Upper lobe of left lung (tissue), 6 donors: ENCODE measurements at regions not wholly inside any gene's neighbourhood (a gene's known extent, or its start where the extent isn't known, plus 50 kb on each side); places are given as distances from the start of the nearest gene placed in this dataset.

Experiments
- ATAC-seq, 2 donors: fragments of 200-7000 bp; cut with Tn5 transposase; one replicate each; pipeline ENCODE4 v1.9.1; 2022; ENCODE audit warnings: mild to moderate bottlenecking in 2 of 2, moderate library complexity in 2 of 2; ENCODE audit not compliant: low FRiP score in 2 of 2
- DNase-seq, 2 donors: peaks; one replicate each; pipeline ENCODE4 v3.0.0-alpha.2; 2019 to 2020
- H3K27ac ChIP-seq, 4 donors: fragments of 200-600 bp; sonication (generic); one replicate each; pipeline ENCODE4 v1.5.1; 2016 to 2019
- H3K27me3 ChIP-seq, 4 donors: fragments of 200-600 bp; sonication (generic); one replicate each; pipeline ENCODE4 v1.5.1; 2017 to 2019
- H3K36me3 ChIP-seq, 4 donors: fragments of 200-600 bp; sonication (generic); one replicate each; pipeline ENCODE4 v1.5.1; 2016 to 2019
- H3K4me1 ChIP-seq, 4 donors: fragments of 200-600 bp; sonication (generic); one replicate each; pipeline ENCODE4 v1.5.1; 2018 to 2019
- H3K4me3 ChIP-seq, 4 donors: fragments of 200-600 bp; sonication (generic); one replicate each; pipeline ENCODE4 v1.5.1; 2017 to 2019; ENCODE audit warnings: mild to moderate bottlenecking in 2 of 4, moderate library complexity in 1 of 4
- H3K9me3 ChIP-seq, 4 donors: fragments of 200-600 bp; sonication (generic); one replicate each; pipeline ENCODE4 v1.5.1; 2018 to 2019
- CTCF ChIP-seq, 6 experiments: fragments of 450-650 bp in 4 of 6; fragments of 200-600 bp in 2 of 6; sonication (generic) in 2 of 6; IDR thresholded peaks; one replicate each; pipeline ENCODE4 v1.5.1; 2016 to 2019; ENCODE audit warnings: antibody characterized with exemption in 6 of 6
- EP300 ChIP-seq, 4 donors: sonication (generic); formaldehyde crosslinking; IDR thresholded peaks; one replicate each; pipeline ENCODE4 v1.5.1; 2017; ENCODE audit warnings: antibody characterized with exemption in 4 of 4, control low read depth in 2 of 4
- POLR2A ChIP-seq, 4 donors: fragments of 450-650 bp; IDR thresholded peaks; one replicate each; pipeline ENCODE4 v1.5.1; 2016 to 2017; ENCODE audit warnings: antibody characterized with exemption in 4 of 4, mild to moderate bottlenecking in 2 of 4
- POLR2AphosphoS5 ChIP-seq, 2 donors: sonication (generic); formaldehyde crosslinking; IDR thresholded peaks; one replicate each; pipeline ENCODE4 v1.5.1; 2017; ENCODE audit warnings: antibody characterized with exemption in 2 of 2
- WGBS, 2 donors: methylation state at CpG; one replicate each; pipeline ENCODE4 v1.1.5; 2017 to 2018; 5-methylcytosine and 5-hydroxymethylcytosine counted together
- donor health status: DM: no; HTN: no; CAD: no; lungs with moderate emphysema.
- donor health status: DM: no; HTN: yes; CAD: no; lungs with severe emphysema.

- Histone ChIP-seq H3K27me3 (no peaks in the 10 kb centered on the region), H3K9me3 (no peaks in the 10 kb centered on the region), H3K4me1 (peaks cover 0 to 21% (median 14%) of the 10 kb centered on the region in 4 donors), H3K27ac (no peak overlapping the region), H3K4me3 (no peak overlapping the region), H3K36me3 (no peaks in the 10 kb centered on the region)
- 89 to 92% methylated on average over 4 of the region's 4 CpGs for WGBS, 2 donors
- DNase-seq (no peak), ATAC-seq (no peak)
- no peak for TF ChIP-seq POLR2A (IDR thresholded peaks at IDR 0.05)
- TF ChIP-seq EP300 (IDR thresholded peaks at IDR 0.05), result no peak
- no peak for TF ChIP-seq CTCF (IDR thresholded peaks at IDR 0.05)
- TF ChIP-seq POLR2AphosphoS5 (IDR thresholded peaks at IDR 0.05), result no peak
These were observed 438.1 kb downstream of the FGF9 start for GRCh38 chr13:22108979-22109378.

- 83 to 88% methylated on average over 6 of the region's 6 CpGs for WGBS, 2 donors
- Histone ChIP-seq H3K27ac (no peak overlapping the region), H3K9me3 (no peaks in the 10 kb centered on the region), H3K27me3 (no peaks in the 10 kb centered on the region), H3K36me3 (no peaks in the 10 kb centered on the region), H3K4me1 (peaks cover 0 to 21% (median 14%) of the 10 kb centered on the region in 4 donors), H3K4me3 (no peak overlapping the region)
- peak in 1 of 2 donors; percentile 60 for ATAC-seq
- DNase-seq, result peak in 1 of 2 donors; percentile 41
- TF ChIP-seq POLR2A (IDR thresholded peaks at IDR 0.05) (no peak), POLR2AphosphoS5 (IDR thresholded peaks at IDR 0.05) (no peak), EP300 (IDR thresholded peaks at IDR 0.05) (no peak), CTCF (IDR thresholded peaks at IDR 0.05) (no peak)
These were observed 439.5 kb downstream of the FGF9 start for GRCh38 chr13:22110368-22110767.

GRCh38 chr13:22111152-22111783 is 440.4 kb downstream of the FGF9 start:
- DNase-seq, result no peak
- Histone ChIP-seq H3K9me3 (no peaks in the 10 kb centered on the region), H3K27me3 (no peaks in the 10 kb centered on the region), H3K4me1 (peaks cover 0 to 21% (median 14%) of the 10 kb centered on the region in 4 donors), H3K27ac (no peak overlapping the region), H3K36me3 (no peaks in the 10 kb centered on the region), H3K4me3 (no peak overlapping the region)
- WGBS, 2 donors, result 85 to 89% methylated on average over 8 of the region's 8 CpGs
- no peak for ATAC-seq
- TF ChIP-seq EP300 (IDR thresholded peaks at IDR 0.05), result no peak
- no peak for TF ChIP-seq POLR2A (IDR thresholded peaks at IDR 0.05)
- no peak for TF ChIP-seq POLR2AphosphoS5 (IDR thresholded peaks at IDR 0.05)
- TF ChIP-seq CTCF (IDR thresholded peaks at IDR 0.05), result no peak

GRCh38 chr13:22111961-22112360 is 441.1 kb downstream of the FGF9 start:
- Histone ChIP-seq H3K9me3 (no peaks in the 10 kb centered on the region), H3K4me1 (peaks cover 0 to 21% (median 14%) of the 10 kb centered on the region in 4 donors), H3K27me3 (no peaks in the 10 kb centered on the region), H3K27ac (no peak overlapping the region), H3K4me3 (no peak overlapping the region), H3K36me3 (no peaks in the 10 kb centered on the region)
- DNase-seq (no peak), ATAC-seq (no peak)
- TF ChIP-seq POLR2A (IDR thresholded peaks at IDR 0.05), result no peak
- no peak for TF ChIP-seq EP300 (IDR thresholded peaks at IDR 0.05)
- no peak for TF ChIP-seq POLR2AphosphoS5 (IDR thresholded peaks at IDR 0.05)
- no peak for TF ChIP-seq CTCF (IDR thresholded peaks at IDR 0.05)
- WGBS, 2 donors, result 89 to 90% methylated on average over 11 of the region's 11 CpGs
